ENCODE measurements at regions not wholly inside any gene's neighbourhood (a gene's known extent, or its start where the extent isn't known, plus 50 kb on each side); places are given as distances from the start of the nearest gene placed in this dataset.

- ATAC-seq (ENCODE audit: poor library complexity) = no peak
- Mint-ChIP-seq H3K27ac (no peak overlapping the region), H3K4me1 (ENCODE audit: low read depth) (no peaks in the 10 kb centered on the region), H3K27me3 (no peaks in the 10 kb centered on the region), H3K4me3 (no peak overlapping the region), H3K36me3 (ENCODE audit: low read depth) (no peaks in the 10 kb centered on the region), H3K9me3 (no peaks in the 10 kb centered on the region)
- Histone ChIP-seq H3K9me3 (ENCODE audit: control insufficient read depth in 1 of 2, insufficient read depth in 1 of 2, low read length in 2 of 2) (peaks cover 0 to 4% of the 10 kb centered on the region in 2 experiments), H3K4me1 (ENCODE audit: insufficient read depth, low read length) (no peaks in the 10 kb centered on the region), H3K27me3 (ENCODE audit: control insufficient read depth in 1 of 2, insufficient read depth in 2 of 2, low read length in 2 of 2) (no peaks in the 10 kb centered on the region), H3K27ac (ENCODE audit: low read depth in 1 of 2, low read length in 2 of 2) (no peak overlapping the region), H3K4me3 (ENCODE audit: low read length) (no peak overlapping the region), H3K36me3 (ENCODE audit: insufficient read depth, low read length) (no peaks in the 10 kb centered on the region)
- intact Hi-C loops (cut with DNase I, micrococcal nuclease) = no loop called here
- DNase-seq = no peak
- no peak for TF ChIP-seq CTCF (IDR thresholded peaks at IDR 0.05)
- CTCF ChIA-PET = no interaction called here
- POLR2A ChIA-PET = no interaction called here
These were observed 749.5 kb upstream of the RAB6C start for GRCh38 chr2:129229830-129230441.

GRCh38 chr2:129231924-129232323, 747.5 kb upstream of the RAB6C start:
- no peaks in the 10 kb centered on the region for H3K27me3 ChIP-seq (ENCODE audit: control insufficient read depth in 1 of 2, insufficient read depth in 2 of 2, low read length in 2 of 2)
- no peak overlapping the region for H3K4me3 ChIP-seq (ENCODE audit: low read length)
- DNase-seq = no peak
- H3K9me3 Mint-ChIP-seq = peaks cover 6% of the 10 kb centered on the region
- no peak for TF ChIP-seq CTCF (IDR thresholded peaks at IDR 0.05)
- no peaks in the 10 kb centered on the region for H3K36me3 ChIP-seq (ENCODE audit: insufficient read depth, low read length)
- H3K27me3 Mint-ChIP-seq = no peaks in the 10 kb centered on the region
- ChIA-PET POLR2A (no interaction called here), CTCF (no interaction called here)
- H3K4me1 ChIP-seq (ENCODE audit: insufficient read depth, low read length) = no peaks in the 10 kb centered on the region
- H3K27ac ChIP-seq (ENCODE audit: low read depth in 1 of 2, low read length in 2 of 2) = no peak overlapping the region
- no peak for ATAC-seq (ENCODE audit: poor library complexity)
- H3K4me1 Mint-ChIP-seq (ENCODE audit: low read depth) = no peaks in the 10 kb centered on the region
- no peaks in the 10 kb centered on the region for H3K36me3 Mint-ChIP-seq (ENCODE audit: low read depth)
- no peak overlapping the region for H3K4me3 Mint-ChIP-seq
- H3K9me3 ChIP-seq (ENCODE audit: control insufficient read depth in 1 of 2, insufficient read depth in 1 of 2, low read length in 2 of 2) = peaks cover 0 to 4% of the 10 kb centered on the region in 2 experiments
- H3K27ac Mint-ChIP-seq = no peak overlapping the region
- intact Hi-C loops (cut with DNase I, micrococcal nuclease) = no loop called here

GRCh38 chr2:129233166-129233565, 746.3 kb upstream of the RAB6C start:
- no peak for TF ChIP-seq CTCF (IDR thresholded peaks at IDR 0.05)
- Histone ChIP-seq H3K4me1 (ENCODE audit: insufficient read depth, low read length) (no peaks in the 10 kb centered on the region), H3K27ac (ENCODE audit: low read depth in 1 of 2, low read length in 2 of 2) (no peak overlapping the region), H3K4me3 (ENCODE audit: low read length) (no peak overlapping the region), H3K36me3 (ENCODE audit: insufficient read depth, low read length) (no peaks in the 10 kb centered on the region), H3K27me3 (ENCODE audit: control insufficient read depth in 1 of 2, insufficient read depth in 2 of 2, low read length in 2 of 2) (no peaks in the 10 kb centered on the region), H3K9me3 (ENCODE audit: control insufficient read depth in 1 of 2, insufficient read depth in 1 of 2, low read length in 2 of 2) (peaks cover 0 to 7% of the 10 kb centered on the region in 2 experiments)
- H3K27ac Mint-ChIP-seq = no peak overlapping the region
- no peak overlapping the region for H3K4me3 Mint-ChIP-seq
- DNase-seq = no peak
- no peaks in the 10 kb centered on the region for H3K27me3 Mint-ChIP-seq
- ChIA-PET POLR2A (no interaction called here), CTCF (no interaction called here)
- intact Hi-C loops (cut with DNase I, micrococcal nuclease) = no loop called here
- no peaks in the 10 kb centered on the region for H3K36me3 Mint-ChIP-seq (ENCODE audit: low read depth)
- peaks cover 6% of the 10 kb centered on the region for H3K9me3 Mint-ChIP-seq
- no peak for ATAC-seq (ENCODE audit: poor library complexity)
- H3K4me1 Mint-ChIP-seq (ENCODE audit: low read depth) = no peaks in the 10 kb centered on the region

Measured in CD4-positive, alpha-beta T cell (primary cell).